ENCODE measurements at regions not wholly inside any gene's neighbourhood (a gene's known extent, or its start where the extent isn't known, plus 50 kb on each side); places are given as distances from the start of the nearest gene placed in this dataset.

GRCh38 chr5:137563646-137564397 is 64.7 kb upstream of the SPOCK1 start:
- TF ChIP-seq CTCF (IDR thresholded peaks at IDR 0.05; ENCODE audit: low read depth, low read length, missing input control): no peak
- TF ChIP-seq TAF1 (conservative IDR thresholded peaks at IDR 0.05): no peak
- no peak for TF ChIP-seq EGR1 (IDR thresholded peaks at IDR 0.05; ENCODE audit: low read depth in 2 of 2)
